ENCODE measurements at regions not wholly inside any gene's neighbourhood (a gene's known extent, or its start where the extent isn't known, plus 50 kb on each side); places are given as distances from the start of the nearest gene placed in this dataset.

DNA sequence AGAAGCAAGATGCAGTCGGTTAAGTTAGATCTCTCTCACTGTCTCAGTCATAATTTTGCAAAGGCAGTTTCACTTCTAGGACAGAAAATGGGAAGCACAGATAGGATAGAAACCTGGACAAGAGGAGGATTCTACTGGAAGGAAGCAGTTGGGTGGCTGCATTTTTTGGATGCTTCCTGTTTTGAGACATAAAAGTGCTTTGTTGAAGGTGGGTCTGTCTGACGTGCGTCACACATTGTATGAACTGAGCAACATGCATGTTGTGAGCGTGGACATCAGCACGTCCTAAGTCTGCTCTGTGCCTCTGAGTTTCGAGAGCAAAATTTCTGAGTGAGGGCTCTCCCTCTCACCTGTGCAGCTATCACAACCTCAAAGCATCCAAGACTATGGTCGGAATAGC is 68.7 kb upstream of the SNX9 start:
- in situ Hi-C loops (cut with HindIII; ENCODE audit: low pct_unique_long_range_greater_than_20kb, low sequenced_read_pairs) = no loop called here
- DNase-seq (ENCODE audit: low read depth, low spot score) = no peak

GRCh38 chr6:157755032-157755745 is 67.9 kb upstream of the SNX9 start:
- peak; percentile 42 for DNase-seq (ENCODE audit: low read depth, low spot score)
- in situ Hi-C loops (cut with HindIII; ENCODE audit: low pct_unique_long_range_greater_than_20kb, low sequenced_read_pairs) = no loop called here

DNA sequence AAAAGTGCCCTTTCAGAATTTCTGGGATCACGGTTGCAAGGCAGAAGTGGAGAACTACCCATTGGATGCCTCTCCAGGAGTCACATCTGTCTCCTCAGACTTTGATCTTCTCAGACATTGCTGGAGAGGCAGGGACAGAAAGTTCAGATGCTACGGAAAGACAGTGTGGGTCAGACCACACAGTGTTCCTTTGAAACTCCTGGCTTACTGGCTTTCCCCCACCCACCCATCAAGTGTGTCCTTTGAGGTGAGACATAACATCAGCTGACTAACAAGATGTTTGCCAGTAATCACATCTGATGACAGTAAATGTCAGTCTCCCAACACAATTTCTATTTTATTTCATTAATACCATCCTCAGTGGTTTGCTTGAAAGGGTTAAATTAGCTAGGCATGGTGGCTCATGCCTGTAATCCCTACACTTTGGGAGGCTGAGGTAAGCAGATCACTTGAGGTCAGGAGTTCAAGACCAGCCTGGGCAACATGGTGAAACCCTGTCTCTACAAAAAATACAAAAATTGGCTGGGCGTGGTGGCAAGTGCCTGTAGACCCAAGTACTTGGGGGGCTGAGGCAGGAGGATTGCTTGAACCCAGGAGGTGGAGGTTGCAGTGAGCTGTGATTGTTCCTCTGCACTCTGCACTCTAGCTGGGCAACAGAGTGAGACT is 67.2 kb upstream of the SNX9 start:
- in situ Hi-C loops (cut with HindIII; ENCODE audit: low pct_unique_long_range_greater_than_20kb, low sequenced_read_pairs) = no loop called here
- DNase-seq (ENCODE audit: low read depth, low spot score) = no peak

- DNase-seq (ENCODE audit: low read depth, low spot score) = peak; percentile 87
- in situ Hi-C loops (cut with HindIII; ENCODE audit: low pct_unique_long_range_greater_than_20kb, low sequenced_read_pairs) = no loop called here
Measured at GRCh38 chr6:157756708-157757429, 66.2 kb upstream of the SNX9 start.

DNA sequence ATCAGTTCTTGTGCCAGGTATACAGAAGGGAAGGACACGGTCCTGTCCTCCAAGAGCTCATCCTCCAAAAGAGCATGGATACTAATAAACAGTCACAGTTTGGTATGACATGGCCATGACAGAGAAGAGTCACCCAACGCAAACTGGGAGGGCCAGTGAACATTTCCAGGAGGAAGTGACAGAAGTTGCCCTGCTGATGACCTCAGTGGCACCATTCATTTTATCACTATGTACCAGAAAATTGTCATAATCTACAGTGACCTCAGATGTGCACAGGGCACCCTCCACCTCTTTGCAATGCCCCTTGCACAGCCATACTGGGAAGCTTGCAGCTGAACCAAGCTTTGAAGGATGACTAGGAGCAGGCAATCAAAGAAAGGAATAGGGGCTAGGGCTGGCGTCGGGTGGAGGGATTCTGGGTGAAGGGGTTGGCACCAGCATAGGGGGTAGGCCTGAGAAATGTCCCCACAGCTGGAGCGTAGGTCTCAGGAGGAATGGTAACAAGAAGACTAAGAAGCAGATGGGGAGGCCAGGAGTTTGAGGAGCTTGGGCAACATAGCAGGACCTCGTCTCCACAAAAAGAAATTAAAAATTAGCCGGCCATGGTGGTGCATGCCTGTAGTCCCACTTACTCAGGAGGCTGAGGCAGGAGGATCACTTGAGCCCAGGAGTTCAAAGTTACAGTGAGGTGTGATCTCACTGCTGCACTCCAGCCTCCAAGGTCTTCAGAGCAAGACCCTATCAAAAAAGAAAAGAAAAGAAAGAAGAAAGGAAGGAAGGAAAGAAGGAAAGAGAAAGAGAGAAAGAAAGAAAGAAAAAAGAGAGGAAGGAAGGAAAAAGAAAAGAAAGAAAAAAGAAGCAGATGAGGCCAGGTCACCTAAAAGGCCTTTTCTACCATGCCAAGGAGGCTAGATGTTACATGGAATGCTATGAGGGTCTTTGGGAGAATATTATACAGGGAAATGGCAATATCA is 65.3 kb upstream of the SNX9 start:
- in situ Hi-C loops (cut with HindIII; ENCODE audit: low pct_unique_long_range_greater_than_20kb, low sequenced_read_pairs) = no loop called here
- no peak for DNase-seq (ENCODE audit: low read depth, low spot score)

GRCh38 chr6:157758516-157759023 is 64.5 kb upstream of the SNX9 start:
- no peak for DNase-seq (ENCODE audit: low read depth, low spot score)
- in situ Hi-C loops (cut with HindIII; ENCODE audit: low pct_unique_long_range_greater_than_20kb, low sequenced_read_pairs) = no loop called here

DNA sequence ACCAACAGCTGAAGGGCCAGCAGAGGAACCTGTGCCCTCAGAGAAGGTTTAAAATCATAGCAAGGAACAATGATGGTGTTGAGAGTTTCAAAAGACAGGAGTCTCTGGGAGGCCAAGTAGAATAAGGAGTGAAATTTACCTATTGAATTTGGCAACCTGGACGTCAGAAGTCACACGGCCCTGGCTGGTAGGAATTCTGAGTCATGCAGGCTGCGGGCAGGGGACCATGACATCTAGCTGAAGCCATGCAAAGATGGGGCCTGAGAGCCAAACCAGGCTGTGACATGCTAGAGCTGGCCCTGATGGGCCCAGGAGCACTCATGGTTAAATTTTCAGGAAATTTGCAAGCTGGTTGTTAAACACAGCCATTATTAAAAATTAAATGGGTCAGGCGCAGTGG is 64.0 kb upstream of the SNX9 start:
- no peak for DNase-seq (ENCODE audit: low read depth, low spot score)
- in situ Hi-C loops (cut with HindIII; ENCODE audit: low pct_unique_long_range_greater_than_20kb, low sequenced_read_pairs) = no loop called here

- in situ Hi-C loops (cut with HindIII; ENCODE audit: low pct_unique_long_range_greater_than_20kb, low sequenced_read_pairs) = no loop called here
- no peak for DNase-seq (ENCODE audit: low read depth, low spot score)
Measured at GRCh38 chr6:157760137-157760536, 62.9 kb upstream of the SNX9 start.

GRCh38 chr6:157760589-157761330 is 62.3 kb upstream of the SNX9 start:
- no peak for DNase-seq (ENCODE audit: low read depth, low spot score)
- in situ Hi-C loops (cut with HindIII; ENCODE audit: low pct_unique_long_range_greater_than_20kb, low sequenced_read_pairs) = no loop called here

GRCh38 chr6:157761331-157761921 is 61.6 kb upstream of the SNX9 start:
- DNase-seq (ENCODE audit: low read depth, low spot score) = no peak
- in situ Hi-C loops (cut with HindIII; ENCODE audit: low pct_unique_long_range_greater_than_20kb, low sequenced_read_pairs) = no loop called here

- DNase-seq (ENCODE audit: low read depth, low spot score) = no peak
- in situ Hi-C loops (cut with HindIII; ENCODE audit: low pct_unique_long_range_greater_than_20kb, low sequenced_read_pairs) = no loop called here
Measured at GRCh38 chr6:157761926-157762325, 61.1 kb upstream of the SNX9 start.

GRCh38 chr6:157762636-157763035 is 60.4 kb upstream of the SNX9 start:
- in situ Hi-C loops (cut with HindIII; ENCODE audit: low pct_unique_long_range_greater_than_20kb, low sequenced_read_pairs) = no loop called here

GRCh38 chr6:157763129-157763903 is 59.7 kb upstream of the SNX9 start:
- peak; percentile 39 for DNase-seq (ENCODE audit: low read depth, low spot score)
- in situ Hi-C loops (cut with HindIII; ENCODE audit: low pct_unique_long_range_greater_than_20kb, low sequenced_read_pairs) = no loop called here

More at GRCh38 chr6:157762636-157763035, 60.4 kb upstream of the SNX9 start:
- peak; percentile 39 for DNase-seq (ENCODE audit: low read depth, low spot score)

DNA sequence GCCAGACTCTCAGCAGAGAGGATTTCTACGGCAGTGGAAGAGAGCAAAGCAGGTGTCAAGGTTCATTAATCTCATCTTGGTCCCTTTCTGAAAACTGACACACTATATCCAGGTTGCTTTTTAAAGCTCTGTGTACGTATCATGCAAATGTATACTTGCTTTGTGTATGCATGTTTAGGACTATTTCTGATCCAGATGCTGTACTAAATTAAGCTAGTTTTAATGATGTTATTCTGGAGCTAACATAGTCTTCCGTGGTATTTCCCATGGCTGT is 59.2 kb upstream of the SNX9 start:
- in situ Hi-C loops (cut with HindIII; ENCODE audit: low pct_unique_long_range_greater_than_20kb, low sequenced_read_pairs) = no loop called here

GRCh38 chr6:157764178-157765068 is 58.6 kb upstream of the SNX9 start:
- in situ Hi-C loops (cut with HindIII; ENCODE audit: low pct_unique_long_range_greater_than_20kb, low sequenced_read_pairs) = no loop called here
- DNase-seq (ENCODE audit: low read depth, low spot score) = peak; percentile 99

More for the DNA sequence above, 59.2 kb upstream of the SNX9 start:
- no peak for DNase-seq (ENCODE audit: low read depth, low spot score)

Data from SK-MEL-5 (cell line).